Heart left ventricle (tissue), 13 donors: ENCODE measurements at regions not wholly inside any gene's neighbourhood (a gene's known extent, or its start where the extent isn't known, plus 50 kb on each side); places are given as distances from the start of the nearest gene placed in this dataset.

Experiments used
- CTCF ChIP-seq, 12 donors: fragments of 200-600 bp; sonication (generic) in 4 of 12; IDR thresholded peaks; one replicate each; pipeline versions ENCODE4 v1.5.0 to v1.8.0; 2018 to 2022; ENCODE audit warnings: antibody characterized with exemption in 12 of 12, mild to moderate bottlenecking in 5 of 12
- POLR2A ChIP-seq, 2 donors: fragments of 450-650 bp; IDR thresholded peaks; one replicate each; pipeline ENCODE4 v1.6.1; 2017; ENCODE audit warnings: antibody characterized with exemption in 2 of 2, mild to moderate bottlenecking in 2 of 2, moderate library complexity in 2 of 2
- donor health status: ischemic (EF 13 %, LVEDD 7.1; RV severe dilation, severe dysfunction).
- donor health status: DM: no; HTN: yes; CAD: no.
- donor health status: DM: no; HTN: no; CAD: no.
- donor health status: ischemic (EF 25% LVEDD 6.9; RV normal size, moderate dysfunction).
- donor health status: ischemic (EF 25% LVEDD 5.7; RV mildly dilated, moderate dysfunction).
- donor health status: ischemic (EF 35%, LVEDD 5.7; RV mildly dilated, moderate dysfunction).
- donor health status: nonischemic (EF 11% LVEDD 7.7; RV severe dilation, severe dysfunction).
- donor health status: DM: yes; HTN: yes; CAD: no.
- donor health status: PGD.
- donor health status: ischemic (EF 29% LVEDD 5.4; RV normal size, mild dysfunction).
- donor health status: nonischemic (EF 23%, LVEDD 6.1; RV moderate dilation, normal function).

GRCh38 chr1:199752688-199753027 is 274.9 kb upstream of the NR5A2 start:
- TF ChIP-seq CTCF (IDR thresholded peaks at IDR 0.05) (no peak), POLR2A (IDR thresholded peaks at IDR 0.05) (no peak)
